ENCODE measurements at regions not wholly inside any gene's neighbourhood (a gene's known extent, or its start where the extent isn't known, plus 50 kb on each side); places are given as distances from the start of the nearest gene placed in this dataset.

- TF ChIP-seq, protein P1, sequence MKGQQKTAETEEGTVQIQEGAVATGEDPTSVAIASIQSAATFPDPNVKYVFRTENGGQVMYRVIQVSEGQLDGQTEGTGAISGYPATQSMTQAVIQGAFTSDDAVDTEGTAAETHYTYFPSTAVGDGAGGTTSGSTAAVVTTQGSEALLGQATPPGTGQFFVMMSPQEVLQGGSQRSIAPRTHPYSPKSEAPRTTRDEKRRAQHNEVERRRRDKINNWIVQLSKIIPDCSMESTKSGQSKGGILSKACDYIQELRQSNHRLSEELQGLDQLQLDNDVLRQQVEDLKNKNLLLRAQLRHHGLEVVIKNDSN (IDR thresholded peaks at IDR 0.05; ENCODE audit: borderline replicate concordance, extremely low read length, insufficient read depth, low read depth, low read length) = no peak
- peak; percentile 42; the same call in 1 of the 2 replicates for TF ChIP-seq CREM (IDR thresholded peaks at IDR 0.05; ENCODE audit: low read depth)
- TF ChIP-seq MEF2A (IDR thresholded peaks at IDR 0.05; ENCODE audit: insufficient read depth, low read depth, low read length) = peak; percentile 95
- TF ChIP-seq, protein P2, sequence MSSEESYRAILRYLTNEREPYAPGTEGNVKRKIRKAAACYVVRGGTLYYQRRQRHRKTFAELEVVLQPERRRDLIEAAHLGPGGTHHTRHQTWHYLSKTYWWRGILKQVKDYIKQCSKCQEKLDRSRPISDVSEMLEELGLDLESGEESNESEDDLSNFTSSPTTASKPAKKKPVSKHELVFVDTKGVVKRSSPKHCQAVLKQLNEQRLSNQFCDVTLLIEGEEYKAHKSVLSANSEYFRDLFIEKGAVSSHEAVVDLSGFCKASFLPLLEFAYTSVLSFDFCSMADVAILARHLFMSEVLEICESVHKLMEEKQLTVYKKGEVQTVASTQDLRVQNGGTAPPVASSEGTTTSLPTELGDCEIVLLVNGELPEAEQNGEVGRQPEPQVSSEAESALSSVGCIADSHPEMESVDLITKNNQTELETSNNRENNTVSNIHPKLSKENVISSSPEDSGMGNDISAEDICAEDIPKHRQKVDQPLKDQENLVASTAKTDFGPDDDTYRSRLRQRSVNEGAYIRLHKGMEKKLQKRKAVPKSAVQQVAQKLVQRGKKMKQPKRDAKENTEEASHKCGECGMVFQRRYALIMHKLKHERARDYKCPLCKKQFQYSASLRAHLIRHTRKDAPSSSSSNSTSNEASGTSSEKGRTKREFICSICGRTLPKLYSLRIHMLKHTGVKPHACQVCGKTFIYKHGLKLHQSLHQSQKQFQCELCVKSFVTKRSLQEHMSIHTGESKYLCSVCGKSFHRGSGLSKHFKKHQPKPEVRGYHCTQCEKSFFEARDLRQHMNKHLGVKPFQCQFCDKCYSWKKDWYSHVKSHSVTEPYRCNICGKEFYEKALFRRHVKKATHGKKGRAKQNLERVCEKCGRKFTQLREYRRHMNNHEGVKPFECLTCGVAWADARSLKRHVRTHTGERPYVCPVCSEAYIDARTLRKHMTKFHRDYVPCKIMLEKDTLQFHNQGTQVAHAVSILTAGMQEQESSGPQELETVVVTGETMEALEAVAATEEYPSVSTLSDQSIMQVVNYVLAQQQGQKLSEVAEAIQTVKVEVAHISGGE (CRISPR knock-in tag; IDR thresholded peaks at IDR 0.05) = no peak
- TF ChIP-seq CREB1 (IDR thresholded peaks at IDR 0.05; ENCODE audit: low read depth) = 0 out of 2 replicates have a peak, but pooled peaks have one; percentile 13
These were observed 106.8 kb upstream of the BEND6 start (continued) for GRCh38 chr6:56848105-56848504.

DNA sequence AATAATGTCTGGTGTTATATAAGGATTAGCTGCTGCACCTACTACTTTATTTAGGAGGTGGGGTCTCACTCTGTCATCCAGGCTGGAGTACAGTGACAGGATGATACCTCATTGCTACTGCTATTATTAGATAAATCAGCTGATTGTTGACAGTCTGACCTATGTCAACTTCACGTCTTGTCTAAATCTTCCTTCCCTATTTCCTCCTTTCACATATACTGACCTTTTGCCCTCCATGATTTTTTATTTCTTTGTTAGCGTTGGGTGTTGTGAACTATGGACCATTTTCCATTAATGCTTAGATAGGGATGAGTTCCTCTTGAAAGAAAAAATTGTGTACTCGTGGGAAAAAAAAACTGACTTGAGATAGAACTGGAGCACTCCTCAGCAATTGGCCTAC, 109.9 kb upstream of the BEND6 start:
- POLR2A ChIA-PET = interaction anchor here (1.0 to 1.9 kb wide), 6 partner anchors 10 to 135 kb away, joined by 3 to 5 read pairs (median 4); no protein-coding TSS in a partner anchor
- in situ Hi-C loops (cut with MboI) = loop anchor here (5.0 to 10.0 kb wide), 2 partner anchors 128 to 200 kb away; partner anchors contain the start of gene DST

More for the DNA sequence above, 109.9 kb upstream of the BEND6 start:
- SMC1A ChIA-PET (ENCODE audit: uncharacterized antibody, unreplicated experiment) = interaction anchor here (1.0 to 12.9 kb wide), 10 partner anchors 11 to 135 kb away, joined by 3 to 358 read pairs (median 4); no protein-coding TSS in a partner anchor
- no peak overlapping the region for H3K4me3 ChIP-seq
- WGBS (ENCODE audit: insufficient coverage, insufficient replicate concordance, low lambda C conversion rate, missing lambda C conversion rate) = 67% methylated on average over 3 of the region's 3 CpGs
- intact Hi-C loops (cut with micrococcal nuclease; ENCODE audit: unreplicated experiment) = no loop called here
- BruUV-seq (replicated peaks) = no TSS peak
- no peak overlapping the region for H3K9ac ChIP-seq (ENCODE audit: control insufficient read depth, insufficient read depth, low read length)
- H2AFZ ChIP-seq (ENCODE audit: control insufficient read depth, low read depth, low read length) = no peak overlapping the region
- peaks cover 43% of the 10 kb centered on the region for H3K4me1 ChIP-seq (ENCODE audit: control insufficient read depth, insufficient read depth, low read length)
- ATAC-seq (no peak), DNase-seq (ENCODE audit: low read depth, low spot score) (no peak), FAIRE-seq (no peak)
- H3K36me3 ChIP-seq (ENCODE audit: control insufficient read depth in 2 of 2, insufficient read depth in 2 of 2, low read length in 1 of 2) = no peaks in the 10 kb centered on the region; a peak in 1 of 4 replicates
- no peaks in the 10 kb centered on the region for H3K27me3 ChIP-seq (replicated peaks in 1 of 2; ENCODE audit: control insufficient read depth in 2 of 2, insufficient read depth in 2 of 2, low read length in 1 of 2)
- TF ChIP-seq NR2F1 (conservative IDR thresholded peaks at IDR 0.05) = peak; percentile 82
- TF ChIP-seq MTA2 (IDR thresholded peaks at IDR 0.05; ENCODE audit: low read depth) = peak; percentile 37; the same call in 1 of the 2 replicates
- no peak for TF ChIP-seq POLR2A (IDR thresholded peaks at IDR 0.05; ENCODE audit: low read depth, low read length)
- TF ChIP-seq SKIL (IDR thresholded peaks at IDR 0.05; ENCODE audit: low read depth, poor library complexity, severe bottlenecking) = peak; percentile 12
- TF ChIP-seq MEF2B (IDR thresholded peaks at IDR 0.05; ENCODE audit: partially characterized antibody, poor library complexity, severe bottlenecking) = peak; percentile 33
- no peak for TF ChIP-seq NR2C2 (IDR thresholded peaks at IDR 0.05; ENCODE audit: borderline replicate concordance, control insufficient read depth, insufficient read length, low read depth)
- no peak for TF ChIP-seq HDAC6 (IDR thresholded peaks at IDR 0.05; ENCODE audit: unreplicated experiment)
- no peak for TF ChIP-seq NFYB (IDR thresholded peaks at IDR 0.05; ENCODE audit: insufficient read depth, low read depth, low read length)
- TF ChIP-seq ATF7 (IDR thresholded peaks at IDR 0.05; ENCODE audit: low read depth) = 0 out of 2 replicates have a peak, but pooled peaks have one; percentile 47
- TF ChIP-seq IKZF2 (IDR thresholded peaks at IDR 0.05) = peak in 1 of 2 experiments; percentile 25; a peak in 1 of 4 replicates
- H4K20me1 ChIP-seq (ENCODE audit: control insufficient read depth, insufficient read depth) = no peaks in the 10 kb centered on the region
- peak overlapping the region; percentile 67 for H3K4me2 ChIP-seq (ENCODE audit: control insufficient read depth, insufficient read depth)
- peak overlapping the region; percentile 53 for H3K27ac ChIP-seq (ENCODE audit: control insufficient read depth, insufficient read depth)
- H3K9me3 ChIP-seq (replicated peaks; ENCODE audit: control insufficient read depth, insufficient read depth, low read length) = no peaks in the 10 kb centered on the region; the same call in 2 of the 3 replicates
- CTCF ChIA-PET = interaction anchor here (1.2 to 18.7 kb wide), 15 partner anchors 12 to 249 kb away, joined by 3 to 494 read pairs (median 5); no protein-coding TSS in a partner anchor
- RAD21 ChIA-PET (ENCODE audit: unreplicated experiment) = interaction anchor here (1.0 to 17.3 kb wide), 9 partner anchors 16 to 134 kb away, joined by 3 to 450 read pairs (median 6); no protein-coding TSS in a partner anchor
- H3K79me2 ChIP-seq (ENCODE audit: control insufficient read depth, insufficient read depth, low read length) = peaks cover 89% of the 10 kb centered on the region
